Caco-2 (cell line): ENCODE measurements at regions not wholly inside any gene's neighbourhood (a gene's known extent, or its start where the extent isn't known, plus 50 kb on each side); places are given as distances from the start of the nearest gene placed in this dataset.

Experiments used
- BruUV-seq: library from RNA; stranded (reverse); fragments of 400-500 nt; replicated peaks from 2 replicates; lab custom pipeline; 2021; lab: Mats Ljungman, UMichigan
- CTCF ChIA-PET: fragments of 300-600 bp; sonication (Branson Sonifier 250); formaldehyde crosslinking; loops from one replicate; lab custom pipeline; 2022; ENCODE audit warnings: antibody characterized with exemption; lab: Charles Lee
- POLR2A ChIA-PET: fragments of 300-600 bp; sonication (Branson Sonifier 250); formaldehyde crosslinking; loops from one replicate; lab custom pipeline; 2022; ENCODE audit warnings: antibody characterized with exemption; lab: Charles Lee
- DNase-seq, 2 experiments: peaks; one replicate each; pipeline versions ENCODE4 v3.0.0 to v3.0.0-alpha.2; 2020 to 2022
- H3K27me3 ChIP-seq: replicated peaks from 2 replicates; pipeline ENCODE4 v1.6.0; 2011; ENCODE audit warnings: low read length; ENCODE audit not compliant: control insufficient read depth, insufficient read depth
- H3K36me3 ChIP-seq: 2 replicates; pipeline ENCODE4 v1.5.1; 2011; ENCODE audit warnings: low read length; ENCODE audit not compliant: control insufficient read depth, insufficient read depth
- H3K4me1 ChIP-seq: fragments of 250-450 bp; sonication (Bioruptor Pico); 2 replicates; pipeline ENCODE4 v1.5.1; 2020; ENCODE audit warnings: mild to moderate bottlenecking
- H3K4me3 ChIP-seq: 2 replicates; pipeline ENCODE4 v1.5.1; 2011; ENCODE audit warnings: low read depth, mild to moderate bottlenecking, control low read depth, low read length
- H3K9me3 ChIP-seq: fragments of 250-450 bp; sonication (Bioruptor Pico); 2 replicates; pipeline ENCODE4 v1.5.1; 2020; ENCODE audit warnings: mild to moderate bottlenecking, moderate library complexity
- H3K27ac Mint-ChIP-seq: one replicate; pipeline ENCODE4 v1.8.0; 2022; ENCODE audit warnings: mixed read lengths; ENCODE audit not compliant: unreplicated experiment
- H3K27me3 Mint-ChIP-seq: one replicate; pipeline ENCODE4 v1.8.0; 2022; ENCODE audit warnings: mixed read lengths; ENCODE audit not compliant: insufficient read depth, unreplicated experiment
- H3K36me3 Mint-ChIP-seq: one replicate; pipeline ENCODE4 v1.8.0; 2022; ENCODE audit warnings: mild to moderate bottlenecking, mixed read lengths; ENCODE audit not compliant: insufficient read depth, unreplicated experiment
- H3K4me1 Mint-ChIP-seq: one replicate; pipeline ENCODE4 v1.8.0; 2022; ENCODE audit warnings: low read depth, mixed read lengths; ENCODE audit not compliant: unreplicated experiment
- H3K4me3 Mint-ChIP-seq: one replicate; pipeline ENCODE4 v1.8.0; 2022; ENCODE audit warnings: mild to moderate bottlenecking, moderate library complexity, mixed read lengths; ENCODE audit not compliant: unreplicated experiment
- H3K9me3 Mint-ChIP-seq: one replicate; pipeline ENCODE4 v1.8.0; 2022; ENCODE audit warnings: mixed read lengths; ENCODE audit not compliant: unreplicated experiment
- intact Hi-C: fragments of 100-400 bp; cut with micrococcal nuclease; formaldehyde crosslinking; loops from one replicate; pipeline ENCODE4 v1.10.0; 2022; ENCODE audit not compliant: unreplicated experiment
- TF ChIP-seq, protein P1 (sequence below), 2 experiments: fragments of 200-600 bp in 1 of 2; IDR thresholded peaks; 1 replicate in 1 of 2; 2 replicates in 1 of 2; pipeline versions ENCODE4 v1.5.1 to v1.8.0; 2011 to 2022; ENCODE audit warnings: antibody characterized with exemption in 1 of 2, control low read depth in 1 of 2, inconsistent platforms in 1 of 2, low read depth in 1 of 2, low read length in 1 of 2, mild to moderate bottlenecking in 1 of 2, moderate library complexity in 1 of 2; ENCODE audit not compliant: insufficient read depth in 1 of 2, severe bottlenecking in 1 of 2, unreplicated experiment in 1 of 2

DNA sequence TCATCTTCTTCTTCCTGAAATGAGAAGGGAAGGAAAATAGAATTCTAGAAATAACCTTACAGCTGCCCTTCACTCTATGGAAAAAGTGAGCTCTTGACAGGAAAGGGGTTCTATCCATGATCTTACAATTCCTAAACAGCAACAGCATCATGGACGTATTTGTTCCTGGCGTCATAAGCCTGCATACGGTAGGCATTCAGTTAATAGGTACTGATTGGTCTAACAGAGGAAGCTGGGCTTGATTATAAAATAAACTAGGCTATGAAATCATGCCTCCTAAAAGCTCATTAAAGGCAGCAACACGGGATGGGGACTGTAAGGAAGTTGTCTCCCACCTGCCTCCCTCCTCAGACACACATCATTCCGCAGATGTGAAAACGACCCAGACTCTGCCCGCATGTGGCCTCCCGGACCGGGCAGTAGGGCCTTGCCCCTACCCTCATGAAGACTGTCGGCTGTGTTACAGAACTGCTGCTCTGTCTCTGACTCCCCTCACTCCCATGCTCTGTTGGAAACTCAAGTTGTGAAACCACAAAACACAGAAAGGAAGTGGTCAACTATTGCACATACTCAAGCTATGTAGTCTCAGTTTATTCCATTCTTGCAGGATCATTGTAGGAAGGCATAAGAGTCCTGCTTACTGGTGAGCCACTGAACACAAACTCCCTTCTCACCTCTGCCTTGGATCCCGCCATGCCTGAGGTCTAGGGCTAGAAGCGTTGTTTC, 129.8 kb downstream of the DLEU7 start:
- H3K27me3 ChIP-seq, result no peaks in the 10 kb centered on the region
- Mint-ChIP-seq H3K36me3 (no peaks in the 10 kb centered on the region), H3K27me3 (no peaks in the 10 kb centered on the region), H3K4me3 (no peak overlapping the region), H3K27ac (no peak overlapping the region), H3K9me3 (no peaks in the 10 kb centered on the region), H3K4me1 (no peaks in the 10 kb centered on the region)
- peaks cover 1% of the 10 kb centered on the region; the same call in 1 of the 2 replicates for H3K36me3 ChIP-seq
- no peaks in the 10 kb centered on the region for H3K4me1 ChIP-seq
- no peaks in the 10 kb centered on the region for H3K9me3 ChIP-seq
- no peak for DNase-seq
- BruUV-seq, result no TSS peak
- intact Hi-C loops, result no loop called here
- CTCF ChIA-PET, result no interaction called here
- TF ChIP-seq, protein P1, sequence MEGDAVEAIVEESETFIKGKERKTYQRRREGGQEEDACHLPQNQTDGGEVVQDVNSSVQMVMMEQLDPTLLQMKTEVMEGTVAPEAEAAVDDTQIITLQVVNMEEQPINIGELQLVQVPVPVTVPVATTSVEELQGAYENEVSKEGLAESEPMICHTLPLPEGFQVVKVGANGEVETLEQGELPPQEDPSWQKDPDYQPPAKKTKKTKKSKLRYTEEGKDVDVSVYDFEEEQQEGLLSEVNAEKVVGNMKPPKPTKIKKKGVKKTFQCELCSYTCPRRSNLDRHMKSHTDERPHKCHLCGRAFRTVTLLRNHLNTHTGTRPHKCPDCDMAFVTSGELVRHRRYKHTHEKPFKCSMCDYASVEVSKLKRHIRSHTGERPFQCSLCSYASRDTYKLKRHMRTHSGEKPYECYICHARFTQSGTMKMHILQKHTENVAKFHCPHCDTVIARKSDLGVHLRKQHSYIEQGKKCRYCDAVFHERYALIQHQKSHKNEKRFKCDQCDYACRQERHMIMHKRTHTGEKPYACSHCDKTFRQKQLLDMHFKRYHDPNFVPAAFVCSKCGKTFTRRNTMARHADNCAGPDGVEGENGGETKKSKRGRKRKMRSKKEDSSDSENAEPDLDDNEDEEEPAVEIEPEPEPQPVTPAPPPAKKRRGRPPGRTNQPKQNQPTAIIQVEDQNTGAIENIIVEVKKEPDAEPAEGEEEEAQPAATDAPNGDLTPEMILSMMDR (IDR thresholded peaks at IDR 0.05; ENCODE audit: insufficient read depth in 1 of 2, low read depth in 1 of 2, low read length in 1 of 2, severe bottlenecking in 1 of 2, unreplicated experiment in 1 of 2), result no peak
- POLR2A ChIA-PET, result no interaction called here
- H3K4me3 ChIP-seq, result no peak overlapping the region

DNA sequence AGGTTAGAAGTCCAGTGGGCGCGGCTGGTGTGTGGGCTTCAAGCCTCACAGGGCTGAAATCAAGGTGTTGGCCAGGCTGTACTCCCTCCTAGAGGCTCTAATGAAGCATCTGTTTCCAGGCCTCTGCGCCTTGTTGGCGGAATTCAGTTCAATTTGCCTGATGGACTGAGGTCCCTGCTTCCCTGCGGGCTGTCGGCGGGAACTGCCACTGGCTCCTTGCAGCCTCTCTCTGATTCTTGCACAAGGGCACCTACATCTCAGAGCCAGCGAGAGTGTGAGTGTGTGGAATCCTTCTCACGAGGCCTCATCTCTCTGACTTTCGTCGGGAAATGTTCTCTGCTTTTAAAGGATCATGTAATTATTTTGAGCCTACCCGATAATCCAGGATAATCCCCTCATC, 128.6 kb downstream of the DLEU7 start:
- Mint-ChIP-seq H3K9me3 (no peaks in the 10 kb centered on the region), H3K36me3 (no peaks in the 10 kb centered on the region), H3K4me3 (no peak overlapping the region), H3K27me3 (no peaks in the 10 kb centered on the region), H3K4me1 (no peaks in the 10 kb centered on the region), H3K27ac (no peak overlapping the region)
- no peak overlapping the region for H3K4me3 ChIP-seq
- no peaks in the 10 kb centered on the region for H3K4me1 ChIP-seq
- DNase-seq, result no peak
- CTCF ChIA-PET, result no interaction called here
- POLR2A ChIA-PET, result no interaction called here
- no peaks in the 10 kb centered on the region for H3K9me3 ChIP-seq
- H3K27me3 ChIP-seq, result no peaks in the 10 kb centered on the region
- intact Hi-C loops, result no loop called here
- peaks cover 1% of the 10 kb centered on the region; the same call in 1 of the 2 replicates for H3K36me3 ChIP-seq
- TF ChIP-seq, protein P1 (IDR thresholded peaks at IDR 0.05; ENCODE audit: insufficient read depth in 1 of 2, low read depth in 1 of 2, low read length in 1 of 2, severe bottlenecking in 1 of 2, unreplicated experiment in 1 of 2), result no peak
- no TSS peak for BruUV-seq

DNA sequence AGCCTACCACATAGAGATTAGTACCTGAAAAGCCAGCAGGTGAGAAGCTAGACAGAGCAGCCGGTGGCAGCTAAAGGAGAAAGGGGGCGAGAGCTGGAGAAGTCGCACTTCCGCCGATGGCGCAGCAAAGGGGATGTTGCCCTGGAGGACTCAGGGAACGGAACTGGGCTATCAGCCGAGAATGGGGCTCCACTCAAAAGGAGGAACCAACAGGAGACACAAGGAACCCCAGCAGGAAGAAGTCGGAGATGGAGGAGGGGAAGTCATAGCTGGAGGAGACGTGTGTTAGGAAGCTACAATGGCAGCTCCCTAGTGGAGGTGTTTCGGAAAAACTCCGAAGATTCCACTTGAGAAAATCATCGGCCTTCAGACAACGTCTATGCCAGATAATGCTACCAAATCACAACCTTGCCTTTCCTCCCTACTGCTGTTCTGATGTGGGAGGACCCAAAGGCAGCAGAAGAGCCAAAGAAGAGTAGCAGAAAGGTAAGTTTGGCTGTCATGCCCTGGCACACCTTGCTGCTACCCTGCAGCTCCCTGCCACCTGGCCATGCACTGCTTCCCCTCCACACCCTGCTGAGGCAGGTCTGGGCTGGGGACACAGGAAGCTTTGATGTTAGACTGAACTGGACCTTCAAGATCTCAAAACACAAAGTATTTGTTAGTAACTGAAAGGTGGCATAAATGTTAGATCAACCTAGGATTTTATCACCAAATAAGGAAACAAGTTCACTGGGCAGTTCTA, 127.9 kb downstream of the DLEU7 start:
- TF ChIP-seq, protein P1 (IDR thresholded peaks at IDR 0.05; ENCODE audit: insufficient read depth in 1 of 2, low read depth in 1 of 2, low read length in 1 of 2, severe bottlenecking in 1 of 2, unreplicated experiment in 1 of 2), result no peak
- Mint-ChIP-seq H3K4me1 (no peaks in the 10 kb centered on the region), H3K4me3 (no peak overlapping the region), H3K27ac (no peak overlapping the region), H3K9me3 (no peaks in the 10 kb centered on the region), H3K36me3 (no peaks in the 10 kb centered on the region), H3K27me3 (no peaks in the 10 kb centered on the region)
- POLR2A ChIA-PET, result no interaction called here
- H3K36me3 ChIP-seq, result peaks cover 1% of the 10 kb centered on the region; the same call in 1 of the 2 replicates
- H3K4me1 ChIP-seq, result no peaks in the 10 kb centered on the region
- no TSS peak for BruUV-seq
- no peaks in the 10 kb centered on the region for H3K27me3 ChIP-seq
- DNase-seq, result no peak
- H3K4me3 ChIP-seq, result no peak overlapping the region
- intact Hi-C loops, result no loop called here
- H3K9me3 ChIP-seq, result no peaks in the 10 kb centered on the region
- CTCF ChIA-PET, result no interaction called here
